HepG2 (cell line): ENCODE measurements at regions not wholly inside any gene's neighbourhood (a gene's known extent, or its start where the extent isn't known, plus 50 kb on each side); places are given as distances from the start of the nearest gene placed in this dataset.

ENCODE experiments used
- DZIP1 ChIP-seq: sonication (generic); formaldehyde crosslinking; IDR thresholded peaks from 2 replicates; pipeline ENCODE4 v1.5.0; 2020; ENCODE audit warnings: mild to moderate bottlenecking, missing genetic modification reagents
- EP300 ChIP-seq, 3 experiments: sonication (generic) in 1 of 3; formaldehyde crosslinking in 1 of 3; IDR thresholded peaks; 2 replicates each; pipeline versions ENCODE4 v1.5.1 to v1.6.1; 2011 to 2020; ENCODE audit warnings: low read depth in 2 of 3, low read length in 2 of 3, borderline replicate concordance in 1 of 3, improper control_type of control experiment in 1 of 3, mild to moderate bottlenecking in 1 of 3, missing genetic modification reagents in 1 of 3, moderate library complexity in 1 of 3
- GRHL1 ChIP-seq: sonication (generic); formaldehyde crosslinking; conservative IDR thresholded peaks from 2 replicates; pipeline ENCODE4 v1.8.0; 2022; ENCODE audit warnings: missing genetic modification reagents
- HOMEZ ChIP-seq: IDR thresholded peaks from 2 replicates; pipeline ENCODE4 v1.6.1; 2016; ENCODE audit warnings: low read depth
- MAFG ChIP-seq: sonication (generic); formaldehyde crosslinking; IDR thresholded peaks from 2 replicates; pipeline ENCODE4 v1.5.1; 2020; ENCODE audit warnings: mild to moderate bottlenecking, missing genetic modification reagents
- PRDM10 ChIP-seq: sonication (generic); formaldehyde crosslinking; IDR thresholded peaks from 2 replicates; pipeline ENCODE4 v1.4.0; 2020; ENCODE audit warnings: low read depth, missing genetic modification reagents
- RBM39 ChIP-seq: fragments of 200-400 bp; formaldehyde crosslinking; IDR thresholded peaks from one replicate; pipeline ENCODE4 v1.6.1; 2018; ENCODE audit warnings: antibody characterized with exemption, mild to moderate bottlenecking, low read depth, low read length; ENCODE audit not compliant: poor library complexity, severe bottlenecking
- TP53 ChIP-seq: sonication (generic); formaldehyde crosslinking; conservative IDR thresholded peaks from 2 replicates; pipeline ENCODE4 v1.4.0; 2020; ENCODE audit warnings: missing genetic modification reagents
- ZNF253 ChIP-seq: sonication (generic); formaldehyde crosslinking; IDR thresholded peaks from 2 replicates; pipeline ENCODE4 v1.8.0; 2022; ENCODE audit warnings: mild to moderate bottlenecking, missing genetic modification reagents, borderline replicate concordance
- ZNF274 ChIP-seq: sonication (generic); formaldehyde crosslinking; IDR thresholded peaks from 2 replicates; pipeline ENCODE4 v1.5.1; 2020; ENCODE audit warnings: mild to moderate bottlenecking, missing genetic modification reagents
- ZNF496 ChIP-seq: sonication (generic); formaldehyde crosslinking; IDR thresholded peaks from 2 replicates; pipeline ENCODE4 v1.8.1; 2023; ENCODE audit warnings: mild to moderate bottlenecking, moderate library complexity, missing genetic modification reagents; ENCODE audit not compliant: insufficient replicate concordance
- ZNF570 ChIP-seq: sonication (generic); formaldehyde crosslinking; IDR thresholded peaks from 2 replicates; pipeline ENCODE4 v1.4.0; 2020; ENCODE audit warnings: mild to moderate bottlenecking, missing genetic modification reagents, borderline replicate concordance
- ZNF709 ChIP-seq: sonication (generic); formaldehyde crosslinking; IDR thresholded peaks from 2 replicates; pipeline ENCODE4 v1.5.0; 2020; ENCODE audit warnings: mild to moderate bottlenecking, missing genetic modification reagents
- ZSCAN29 ChIP-seq: sonication (generic); formaldehyde crosslinking; conservative IDR thresholded peaks from 2 replicates; pipeline ENCODE4 v1.4.0; 2020; ENCODE audit warnings: mild to moderate bottlenecking, missing genetic modification reagents

- TF ChIP-seq ZNF570 (CRISPR knock-in tag) (no peak), ZNF274 (CRISPR knock-in tag) (no peak), ZNF253 (CRISPR knock-in tag) (no peak), EP300 (IDR thresholded peaks at IDR 0.05; ENCODE audit: low read depth in 2 of 2, low read length in 2 of 2) (no peak), EP300 (CRISPR knock-in tag; IDR thresholded peaks at IDR 0.05; ENCODE audit: borderline replicate concordance) (no peak), ZNF709 (CRISPR knock-in tag) (no peak), HOMEZ (CRISPR knock-in tag) (no peak), PRDM10 (CRISPR knock-in tag) (no peak), TP53 (CRISPR knock-in tag) (no peak), ZNF496 (CRISPR knock-in tag) (no peak), DZIP1 (CRISPR knock-in tag) (no peak), MAFG (no peak), GRHL1 (CRISPR knock-in tag) (no peak), ZSCAN29 (CRISPR knock-in tag) (0 out of 2 replicates have a peak, but pooled peaks have one; percentile 41), RBM39 (no peak)
Measured at GRCh38 chr13:106917673-106918556, 350.0 kb upstream of the ARGLU1 start (continued).
